ENCODE measurements at regions not wholly inside any gene's neighbourhood (a gene's known extent, or its start where the extent isn't known, plus 50 kb on each side); places are given as distances from the start of the nearest gene placed in this dataset.
"Not testable (repeated sequence)": the region's sequence is repeated elsewhere in the genome, so short reads cannot be mapped to it uniquely, and the experiment has no call there.

DNA sequence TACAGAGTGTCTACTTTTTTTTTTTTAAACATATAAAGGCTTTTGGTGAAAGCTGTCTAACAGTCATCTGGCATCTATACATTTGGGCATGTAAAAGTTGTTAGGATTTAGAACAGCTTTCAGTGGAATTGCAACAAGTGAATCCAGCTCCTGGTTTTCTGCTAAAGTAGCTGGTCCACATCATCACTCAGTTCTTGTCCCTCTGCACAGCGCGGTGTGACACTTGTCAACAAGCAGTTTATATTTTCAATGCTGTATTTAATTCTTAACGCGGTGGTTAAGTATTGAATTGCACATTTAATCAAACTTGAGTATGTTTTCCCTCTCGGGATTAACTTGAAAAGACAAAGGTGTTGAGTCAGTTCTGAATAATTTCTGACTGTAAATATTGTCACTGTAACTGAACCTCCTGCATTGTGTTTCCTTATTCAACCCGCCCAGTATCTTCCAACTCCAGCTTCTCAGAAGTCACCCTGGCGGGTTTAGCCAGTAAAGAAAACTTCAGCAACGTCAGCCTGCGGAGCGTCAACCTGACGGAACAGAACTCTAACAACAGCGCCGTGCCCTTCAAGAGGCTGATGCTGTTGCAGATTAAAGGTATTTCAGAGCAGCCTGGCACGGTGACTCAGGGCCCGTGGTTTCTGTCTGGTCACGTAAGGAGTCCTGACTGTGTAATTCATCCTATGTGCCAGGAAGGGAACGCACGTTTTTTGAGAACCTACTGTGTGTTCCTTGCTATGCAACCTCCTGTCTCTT, 66.1 kb upstream of the LYZL2 start:
- DNase-seq: peak; percentile 79

DNA sequence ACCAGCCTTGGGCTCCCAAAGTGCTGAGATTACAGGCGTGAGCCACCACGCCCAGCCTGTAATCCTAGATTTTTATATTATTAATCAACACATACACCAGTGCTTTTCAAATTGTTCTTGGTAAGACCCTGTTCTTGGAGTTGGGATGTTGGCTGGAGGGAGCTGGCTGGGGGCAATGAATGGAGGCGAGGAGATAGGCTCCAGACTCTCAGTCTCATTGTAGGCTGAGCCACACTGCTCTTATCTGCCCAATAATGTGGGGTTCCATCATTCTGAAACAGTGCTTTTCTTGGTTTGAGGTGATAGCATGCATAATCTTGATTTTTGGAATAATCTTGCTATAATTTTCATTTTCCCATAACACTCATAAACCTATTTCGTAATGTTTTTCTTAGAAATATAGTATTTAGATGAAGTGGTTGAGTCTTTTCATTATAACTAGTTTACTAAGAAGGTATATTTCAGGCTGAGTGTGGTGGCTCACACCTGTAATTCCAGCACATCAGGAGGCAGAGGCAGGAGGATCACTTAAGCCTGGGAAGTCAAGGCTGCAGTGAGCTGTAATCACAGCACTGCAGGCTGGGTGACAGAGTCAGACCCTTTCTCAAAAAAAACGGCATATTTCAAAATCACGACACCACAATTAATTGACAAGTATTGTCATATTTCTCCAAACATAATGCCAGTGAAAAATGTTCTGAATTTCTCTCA, 65.1 kb upstream of the LYZL2 start:
- no peak for DNase-seq

DNA sequence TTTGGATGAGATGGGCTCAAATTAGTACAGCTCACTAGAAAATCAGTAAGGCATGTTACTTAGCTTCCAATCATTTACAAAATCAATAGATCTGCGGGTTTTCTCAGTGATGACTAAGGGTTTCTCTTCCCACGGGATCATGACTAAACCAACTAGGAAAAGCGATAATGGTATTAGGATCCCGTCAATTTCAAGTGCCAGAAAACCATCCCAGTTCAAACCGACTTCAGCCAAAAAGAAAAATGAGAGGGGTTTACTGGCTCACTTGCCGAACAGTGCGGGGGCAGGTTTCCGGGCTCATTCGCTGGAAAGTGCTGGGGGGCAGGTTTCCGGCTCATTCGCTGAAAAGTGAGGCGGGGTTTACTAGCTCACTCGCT, 62.1 kb upstream of the LYZL2 start:
- DNase-seq: no peak

DNA sequence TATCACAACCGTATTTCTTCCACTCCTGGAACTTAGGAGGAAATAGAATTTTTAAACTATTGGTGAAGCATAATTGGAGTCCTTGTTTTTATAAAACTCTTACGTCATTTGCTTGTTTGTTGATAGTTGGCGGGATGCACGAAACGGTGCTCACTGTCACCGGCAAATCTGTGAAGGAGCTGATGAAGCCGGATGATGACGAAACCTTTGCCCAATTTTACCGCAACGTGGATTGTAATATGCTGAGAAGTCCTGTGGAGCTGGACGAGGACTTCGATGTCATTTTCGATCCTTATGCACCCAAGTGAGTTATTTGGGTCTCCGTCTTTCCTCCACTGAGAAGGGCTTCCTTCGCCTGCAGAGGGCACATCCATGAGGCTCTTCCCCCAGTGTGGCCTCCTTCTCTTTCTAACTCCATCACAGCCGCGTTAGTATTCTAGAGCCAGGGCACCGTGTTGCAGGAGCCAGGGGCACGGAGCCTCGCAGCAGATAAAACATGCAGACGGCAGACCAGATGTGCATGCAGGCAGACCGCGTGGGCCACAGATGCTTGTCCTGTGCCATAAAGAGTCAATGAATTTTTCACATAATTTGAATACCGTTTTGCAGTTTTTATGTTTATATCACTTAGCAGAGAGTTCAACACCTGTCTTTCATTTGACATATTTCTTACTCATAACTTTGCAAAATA, 61.5 kb upstream of the LYZL2 start:
- not testable (repeated sequence) for DNase-seq

DNA sequence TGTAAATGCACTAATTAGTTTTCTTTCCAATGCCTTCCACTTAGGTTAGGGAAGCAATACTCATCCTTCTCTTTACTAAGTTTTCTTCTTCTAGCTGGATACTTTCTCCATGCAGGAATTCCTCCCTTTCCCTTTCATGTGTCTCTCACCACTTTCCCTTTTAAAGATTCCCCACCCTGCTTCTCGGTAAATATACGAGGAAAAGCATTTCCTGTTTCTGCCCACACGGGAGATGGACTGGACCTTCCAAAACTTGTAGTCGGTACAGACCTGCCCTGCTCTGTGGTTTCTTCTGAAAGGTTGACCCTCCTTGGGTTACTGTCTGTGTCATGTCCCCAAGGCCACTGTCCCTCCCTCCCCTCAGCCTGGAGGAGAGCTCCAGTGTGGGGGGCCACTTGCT, 58.9 kb upstream of the LYZL2 start:
- DNase-seq: no peak

DNA sequence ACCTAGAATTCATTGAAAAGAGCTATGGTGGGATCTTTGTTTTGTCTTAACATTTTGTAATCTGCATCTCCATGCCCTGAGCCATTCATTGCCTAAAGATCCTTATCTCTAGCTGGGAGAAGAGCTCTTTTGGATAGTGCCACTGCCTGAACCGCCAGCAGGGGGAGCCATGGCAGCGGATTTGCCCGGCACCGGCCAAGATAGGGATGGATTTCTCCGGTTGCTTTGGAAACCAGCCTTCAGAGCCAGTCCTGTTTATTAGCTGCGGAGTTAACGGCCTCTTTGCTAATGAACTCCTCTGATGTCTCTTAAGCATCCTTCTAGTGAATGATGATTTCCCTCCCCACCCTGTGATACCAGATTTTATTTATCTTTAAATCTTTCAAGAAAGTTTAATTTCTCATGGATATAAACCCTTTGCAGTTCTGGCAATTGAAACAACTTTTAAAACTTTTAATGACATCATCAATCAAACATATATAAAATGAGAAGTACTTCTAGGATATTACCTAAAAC, 58.2 kb upstream of the LYZL2 start:
- DNase-seq: peak; percentile 80

DNA sequence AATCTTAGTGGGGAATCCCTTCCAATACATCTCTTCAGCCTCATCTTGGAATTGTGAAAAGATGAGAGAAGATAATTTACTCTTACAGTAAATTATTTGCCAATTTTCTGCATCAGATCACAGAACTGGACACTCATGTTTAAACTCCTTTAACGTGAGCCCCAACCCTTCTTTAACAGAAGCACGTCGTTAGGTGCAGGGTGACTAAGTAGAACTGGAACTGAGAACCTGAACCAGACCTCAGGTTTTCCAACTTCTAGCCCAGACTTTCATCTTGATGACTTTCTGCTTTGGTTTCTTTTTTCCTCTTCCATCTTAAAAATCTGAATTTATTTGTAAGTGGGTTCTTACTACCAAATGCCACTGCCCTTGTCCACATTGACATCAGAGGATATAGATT, 57.2 kb upstream of the LYZL2 start:
- DNase-seq: no peak

DNA sequence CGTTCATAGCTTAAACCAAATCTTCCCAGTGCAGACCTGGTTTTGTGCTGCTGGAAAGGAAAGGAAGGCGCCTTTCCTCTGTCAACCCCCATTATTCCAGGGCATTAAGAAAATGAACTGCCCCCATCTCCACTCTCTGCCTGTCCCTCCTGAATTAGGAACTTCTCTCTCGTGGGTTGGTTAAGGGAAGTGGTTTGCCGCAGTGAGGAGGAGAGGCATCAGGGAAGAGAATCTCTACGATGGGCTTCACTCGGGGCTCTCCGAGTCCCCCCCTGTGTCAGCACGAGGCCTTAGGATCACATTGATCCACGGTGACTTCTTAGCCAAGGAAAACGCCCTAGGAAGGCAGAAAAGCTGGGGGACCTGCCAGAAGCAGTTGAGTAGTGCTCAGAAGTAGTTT, 53.9 kb upstream of the LYZL2 start:
- no peak for DNase-seq

DNA sequence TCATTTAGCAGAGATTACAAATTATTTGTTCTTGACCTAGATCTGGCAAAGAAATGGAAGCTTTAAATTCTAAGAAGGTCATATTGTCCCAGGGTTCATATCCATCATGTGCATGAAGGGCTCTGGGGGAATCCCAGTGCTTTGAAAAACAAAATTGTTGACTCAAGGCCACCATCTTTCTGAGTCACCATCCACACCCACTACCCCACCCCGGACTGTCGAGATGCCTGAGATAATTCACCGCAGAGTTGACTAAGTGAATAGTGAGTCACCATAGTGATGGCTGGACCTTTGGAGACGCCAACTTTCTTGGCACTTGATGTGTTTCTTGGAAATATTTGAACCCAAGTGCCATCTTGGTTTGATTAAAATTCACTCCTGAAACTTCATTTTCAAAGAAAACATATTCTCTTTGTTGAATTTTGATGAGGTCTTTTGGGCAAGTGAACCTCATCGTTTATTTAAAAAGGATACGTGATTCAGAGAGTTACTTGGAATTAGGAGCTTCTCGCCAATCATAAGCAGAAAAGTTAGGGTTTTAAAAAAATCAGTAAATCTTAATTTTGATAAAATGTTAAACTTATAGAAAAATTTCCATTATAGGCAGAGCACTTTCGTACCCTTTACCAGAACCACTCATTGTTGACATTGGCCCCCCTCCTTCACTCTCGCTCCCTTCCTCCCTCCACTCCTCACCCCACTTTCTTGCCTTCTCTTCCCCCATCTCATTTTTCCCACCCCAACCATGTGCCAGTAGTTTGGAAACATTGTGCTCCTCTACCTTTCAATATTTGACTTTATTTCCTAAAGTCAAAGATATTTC, 53.0 kb upstream of the LYZL2 start:
- peak; percentile 46 for DNase-seq

DNA sequence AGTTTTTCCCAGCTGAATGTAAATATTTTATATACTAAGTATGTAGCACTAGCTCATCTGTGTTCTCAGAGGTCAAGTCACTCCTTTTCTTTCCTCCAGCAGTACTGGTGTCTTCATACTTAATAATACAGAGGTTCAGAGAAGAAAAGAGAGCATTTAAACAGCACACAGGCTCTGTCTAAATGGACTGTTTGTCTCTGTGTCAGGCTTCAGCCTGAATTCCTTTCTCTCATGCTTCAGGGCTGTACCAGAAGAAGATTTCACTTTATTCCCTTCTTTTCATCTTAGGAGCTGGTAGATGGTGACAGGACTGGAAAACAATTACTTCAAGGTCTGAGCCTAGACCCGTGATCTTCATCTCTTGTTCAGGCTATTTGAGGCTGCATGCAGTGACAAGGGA, 51.4 kb upstream of the LYZL2 start:
- DNase-seq: no peak
